GM12878 (cell line): ENCODE measurements at regions not wholly inside any gene's neighbourhood (a gene's known extent, or its start where the extent isn't known, plus 50 kb on each side); places are given as distances from the start of the nearest gene placed in this dataset.

Experiments used
- ATAC-seq: fragments of 200-7000 bp; cut with Tn5 transposase; 3 replicates; pipeline ENCODE4 v1.9.1; 2020; ENCODE audit warnings: mild to moderate bottlenecking, moderate library complexity
- BruUV-seq: library from RNA; stranded (reverse); fragments of 400-500 nt; replicated peaks from 2 replicates; lab custom pipeline; 2021; lab: Mats Ljungman, UMichigan
- CTCF ChIA-PET: fragments of 300-600 bp; sonication (Branson Sonifier 250); formaldehyde crosslinking; extraction: SDS; loops from one replicate; lab custom pipeline; 2021; ENCODE audit warnings: inconsistent platforms; lab: Yijun Ruan, JAX
- POLR2A ChIA-PET: fragments of 350-600 bp; formaldehyde crosslinking; extraction: SDS; loops from one replicate; lab custom pipeline; 2021; ENCODE audit warnings: inconsistent platforms; lab: Charles Lee
- RAD21 ChIA-PET: fragments of 300-600 bp; sonication (Branson Sonifier 250); formaldehyde crosslinking; loops from one replicate; lab custom pipeline; 2023; ENCODE audit warnings: antibody characterized with exemption; ENCODE audit not compliant: unreplicated experiment; lab: Charles Lee
- SMC1A ChIA-PET: fragments of 300-600 bp; sonication (Branson Sonifier 250); formaldehyde crosslinking; loops from one replicate; lab custom pipeline; 2023; ENCODE audit not compliant: unreplicated experiment, uncharacterized antibody; lab: Charles Lee
- DNase-seq: peaks from one replicate; pipeline ENCODE4 v3.0.0-alpha.2; 2011; ENCODE audit warnings: low read depth, low spot score
- FAIRE-seq: peaks from 3 replicates; lab custom pipeline; 2011; peaks lifted over from hg19 to GRCh38; lab: Jason Lieb, UNC
- H2AFZ ChIP-seq: 2 replicates; pipeline ENCODE4 v1.6.0; 2011; ENCODE audit warnings: low read depth, low read length, control low read depth; ENCODE audit not compliant: control insufficient read depth
- H3K27ac ChIP-seq: 2 replicates; pipeline ENCODE4 v1.5.1; 2011; ENCODE audit warnings: control low read depth; ENCODE audit not compliant: control insufficient read depth, insufficient read depth
- H3K27me3 ChIP-seq, 2 experiments: replicated peaks in 1 of 2; 2 replicates each; pipeline versions ENCODE4 v1.6.0 to v1.6.1; 2011; ENCODE audit warnings: low read length in 1 of 2; ENCODE audit not compliant: control insufficient read depth in 2 of 2, insufficient read depth in 2 of 2
- H3K36me3 ChIP-seq, 2 experiments: 2 replicates each; pipeline ENCODE4 v1.5.1; 2011; ENCODE audit warnings: low read length in 1 of 2; ENCODE audit not compliant: control insufficient read depth in 2 of 2, insufficient read depth in 2 of 2
- H3K4me1 ChIP-seq: 2 replicates; pipeline ENCODE4 v1.6.1; 2011; ENCODE audit warnings: mild to moderate bottlenecking, low read length, moderate library complexity, mixed read lengths; ENCODE audit not compliant: control insufficient read depth, insufficient read depth
- H3K4me2 ChIP-seq: 2 replicates; pipeline ENCODE4 v1.6.0; 2011; ENCODE audit warnings: control low read depth; ENCODE audit not compliant: control insufficient read depth, insufficient read depth
- H3K4me3 ChIP-seq: fragments of 200-600 bp; sonication (generic); 2 replicates; pipeline ENCODE4 v1.5.1; 2016
- H3K79me2 ChIP-seq: 2 replicates; pipeline ENCODE4 v1.6.0; 2011; ENCODE audit warnings: low read length; ENCODE audit not compliant: control insufficient read depth, insufficient read depth
- H3K9ac ChIP-seq: 2 replicates; pipeline ENCODE4 v1.8.0; 2011; ENCODE audit warnings: low read length, control low read depth, mixed read lengths; ENCODE audit not compliant: control insufficient read depth, insufficient read depth
- H3K9me3 ChIP-seq: replicated peaks from 3 replicates; pipeline ENCODE4 v1.5.1; 2011; ENCODE audit warnings: mild to moderate bottlenecking, low read length; ENCODE audit not compliant: control insufficient read depth, insufficient read depth
- H4K20me1 ChIP-seq: 2 replicates; pipeline ENCODE4 v1.6.0; 2011; ENCODE audit not compliant: control insufficient read depth, insufficient read depth
- CBFB ChIP-seq: IDR thresholded peaks from 2 replicates; pipeline ENCODE4 v1.6.1; 2016; ENCODE audit warnings: antibody characterized with exemption, low read depth
- DPF2 ChIP-seq: fragments of 450-650 bp; IDR thresholded peaks from 2 replicates; pipeline ENCODE4 v1.6.1; 2017; ENCODE audit warnings: mild to moderate bottlenecking
- FOXM1 ChIP-seq: IDR thresholded peaks from 2 replicates; pipeline ENCODE4 v1.6.1; 2012; ENCODE audit warnings: low read depth, mild to moderate bottlenecking, inconsistent platforms, low read length, moderate library complexity
- MEF2B ChIP-seq: fragments of 450-650 bp; IDR thresholded peaks from 2 replicates; pipeline ENCODE4 v1.6.1; 2018; ENCODE audit warnings: mild to moderate bottlenecking, moderate library complexity; ENCODE audit not compliant: partially characterized antibody, poor library complexity, severe bottlenecking
- NFYA ChIP-seq: IDR thresholded peaks from 2 replicates; pipeline ENCODE4 v1.6.1; 2011; ENCODE audit warnings: low read depth, mild to moderate bottlenecking, low read length, improper control_type of control experiment, borderline replicate concordance
- POLR2A ChIP-seq: IDR thresholded peaks from 2 replicates; pipeline ENCODE4 v1.6.1; 2011; ENCODE audit warnings: low read depth, mild to moderate bottlenecking, low read length
- SREBF2 ChIP-seq: IDR thresholded peaks from 2 replicates; pipeline ENCODE4 v1.6.1; 2012; ENCODE audit warnings: mild to moderate bottlenecking, low read length
- ZNF217 ChIP-seq: fragments of 450-650 bp; IDR thresholded peaks from 2 replicates; pipeline ENCODE4 v1.6.1; 2017; ENCODE audit warnings: antibody characterized with exemption, mild to moderate bottlenecking
- ZNF24 ChIP-seq: fragments of 450-650 bp; IDR thresholded peaks from 2 replicates; pipeline ENCODE4 v1.6.1; 2017; ENCODE audit warnings: antibody characterized with exemption, mild to moderate bottlenecking
- WGBS: methylation state at CpG from one replicate; pipeline ENCODE4 v1.1.6; 2016; ENCODE audit warnings: low lambda C conversion rate; ENCODE audit not compliant: insufficient replicate concordance, insufficient coverage; ENCODE audit errors: missing lambda C conversion rate; 5-methylcytosine and 5-hydroxymethylcytosine counted together
- in situ Hi-C: fragments of 300-500 bp; cut with MboI; formaldehyde crosslinking; loops from 9 replicates; pipeline ENCODE4 v1.14.3; 2018; ENCODE audit warnings: mixed read lengths
- intact Hi-C: fragments of 100-400 bp; cut with micrococcal nuclease; formaldehyde crosslinking; loops from one replicate; pipeline ENCODE4 v1.14.2; 2022; ENCODE audit not compliant: unreplicated experiment
- TF ChIP-seq, protein P1 (sequence below): fragments of 450-650 bp; IDR thresholded peaks from 2 replicates; pipeline ENCODE4 v1.6.1; 2016; ENCODE audit warnings: mild to moderate bottlenecking
- TF ChIP-seq, protein P2 (sequence below): fragments of 150-350 bp; IDR thresholded peaks from 2 replicates; pipeline ENCODE4 v1.6.1; 2016; ENCODE audit warnings: low read depth, low read length

DNA sequence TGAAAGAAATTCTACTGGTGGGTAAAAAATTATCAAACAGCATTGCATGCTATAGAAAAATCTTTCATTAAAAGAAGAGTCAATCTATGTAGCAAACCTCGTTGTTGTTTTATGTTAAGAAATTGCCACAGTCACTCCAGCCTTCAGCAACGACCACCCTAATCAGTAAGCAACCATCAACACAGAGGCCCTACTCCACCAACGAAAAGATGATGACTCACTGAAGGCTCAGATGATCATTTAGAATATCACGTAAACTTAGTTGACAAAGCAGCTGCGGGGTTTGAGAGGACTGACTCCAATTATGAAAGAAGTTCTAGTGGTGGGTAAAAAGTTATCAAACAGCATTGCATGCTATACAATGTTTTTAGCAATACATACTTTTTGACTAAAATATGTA, 242.6 kb downstream of the DRD1 start:
- in situ Hi-C loops (no loop called here), intact Hi-C loops (no loop called here)
- H3K36me3 ChIP-seq: no peaks in the 10 kb centered on the region
- SMC1A ChIA-PET: no interaction called here
- H3K4me2 ChIP-seq: no peak overlapping the region
- POLR2A ChIA-PET: no interaction called here
- WGBS: 31% methylated on average over 5 of the region's 5 CpGs
- RAD21 ChIA-PET: no interaction called here
- no peaks in the 10 kb centered on the region for H3K4me1 ChIP-seq
- no peaks in the 10 kb centered on the region for H3K27me3 ChIP-seq
- H3K4me3 ChIP-seq: no peak overlapping the region
- no peaks in the 10 kb centered on the region for H3K9me3 ChIP-seq
- ATAC-seq (no peak), FAIRE-seq (no peak), DNase-seq (no peak)
- no peaks in the 10 kb centered on the region for H3K79me2 ChIP-seq
- no peak overlapping the region for H3K27ac ChIP-seq
- CTCF ChIA-PET: no interaction called here
- no peaks in the 10 kb centered on the region for H4K20me1 ChIP-seq
- BruUV-seq: no TSS peak
- H2AFZ ChIP-seq: no peak overlapping the region
- TF ChIP-seq, protein P1, sequence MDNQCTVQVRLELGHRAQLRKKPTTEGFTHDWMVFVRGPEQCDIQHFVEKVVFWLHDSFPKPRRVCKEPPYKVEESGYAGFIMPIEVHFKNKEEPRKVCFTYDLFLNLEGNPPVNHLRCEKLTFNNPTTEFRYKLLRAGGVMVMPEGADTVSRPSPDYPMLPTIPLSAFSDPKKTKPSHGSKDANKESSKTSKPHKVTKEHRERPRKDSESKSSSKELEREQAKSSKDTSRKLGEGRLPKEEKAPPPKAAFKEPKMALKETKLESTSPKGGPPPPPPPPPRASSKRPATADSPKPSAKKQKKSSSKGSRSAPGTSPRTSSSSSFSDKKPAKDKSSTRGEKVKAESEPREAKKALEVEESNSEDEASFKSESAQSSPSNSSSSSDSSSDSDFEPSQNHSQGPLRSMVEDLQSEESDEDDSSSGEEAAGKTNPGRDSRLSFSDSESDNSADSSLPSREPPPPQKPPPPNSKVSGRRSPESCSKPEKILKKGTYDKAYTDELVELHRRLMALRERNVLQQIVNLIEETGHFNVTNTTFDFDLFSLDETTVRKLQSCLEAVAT: no peak
- no peak for TF ChIP-seq FOXM1
- TF ChIP-seq ZNF24: no peak
- TF ChIP-seq POLR2A: no peak
- TF ChIP-seq, protein P2, sequence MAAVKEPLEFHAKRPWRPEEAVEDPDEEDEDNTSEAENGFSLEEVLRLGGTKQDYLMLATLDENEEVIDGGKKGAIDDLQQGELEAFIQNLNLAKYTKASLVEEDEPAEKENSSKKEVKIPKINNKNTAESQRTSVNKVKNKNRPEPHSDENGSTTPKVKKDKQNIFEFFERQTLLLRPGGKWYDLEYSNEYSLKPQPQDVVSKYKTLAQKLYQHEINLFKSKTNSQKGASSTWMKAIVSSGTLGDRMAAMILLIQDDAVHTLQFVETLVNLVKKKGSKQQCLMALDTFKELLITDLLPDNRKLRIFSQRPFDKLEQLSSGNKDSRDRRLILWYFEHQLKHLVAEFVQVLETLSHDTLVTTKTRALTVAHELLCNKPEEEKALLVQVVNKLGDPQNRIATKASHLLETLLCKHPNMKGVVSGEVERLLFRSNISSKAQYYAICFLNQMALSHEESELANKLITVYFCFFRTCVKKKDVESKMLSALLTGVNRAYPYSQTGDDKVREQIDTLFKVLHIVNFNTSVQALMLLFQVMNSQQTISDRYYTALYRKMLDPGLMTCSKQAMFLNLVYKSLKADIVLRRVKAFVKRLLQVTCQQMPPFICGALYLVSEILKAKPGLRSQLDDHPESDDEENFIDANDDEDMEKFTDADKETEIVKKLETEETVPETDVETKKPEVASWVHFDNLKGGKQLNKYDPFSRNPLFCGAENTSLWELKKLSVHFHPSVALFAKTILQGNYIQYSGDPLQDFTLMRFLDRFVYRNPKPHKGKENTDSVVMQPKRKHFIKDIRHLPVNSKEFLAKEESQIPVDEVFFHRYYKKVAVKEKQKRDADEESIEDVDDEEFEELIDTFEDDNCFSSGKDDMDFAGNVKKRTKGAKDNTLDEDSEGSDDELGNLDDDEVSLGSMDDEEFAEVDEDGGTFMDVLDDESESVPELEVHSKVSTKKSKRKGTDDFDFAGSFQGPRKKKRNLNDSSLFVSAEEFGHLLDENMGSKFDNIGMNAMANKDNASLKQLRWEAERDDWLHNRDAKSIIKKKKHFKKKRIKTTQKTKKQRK: no peak
- no peak for TF ChIP-seq SREBF2
- no peak for TF ChIP-seq CBFB
- no peak for TF ChIP-seq ZNF217
- TF ChIP-seq MEF2B: no peak
- TF ChIP-seq NFYA: no peak
- no peak for TF ChIP-seq DPF2
- H3K9ac ChIP-seq: no peak overlapping the region
